ENCODE measurements at regions not wholly inside any gene's neighbourhood (a gene's known extent, or its start where the extent isn't known, plus 50 kb on each side); places are given as distances from the start of the nearest gene placed in this dataset.

- TF ChIP-seq POLR2A (IDR thresholded peaks at IDR 0.05; ENCODE audit: low read depth, low read length) (no peak), CTCF (IDR thresholded peaks at IDR 0.05; ENCODE audit: extremely low read depth in 1 of 2, insufficient read depth in 1 of 2, low read depth in 1 of 2, low read length in 2 of 2) (no peak), EZH2 (IDR thresholded peaks at IDR 0.05; ENCODE audit: borderline replicate concordance, low read depth, low read length, severe bottlenecking) (no peak), MAX (IDR thresholded peaks at IDR 0.05; ENCODE audit: insufficient read depth, insufficient read length) (no peak), POLR2AphosphoS5 (IDR thresholded peaks at IDR 0.05; ENCODE audit: insufficient read depth, low read depth, low read length) (no peak), FOS (IDR thresholded peaks at IDR 0.05; ENCODE audit: borderline replicate concordance, insufficient read depth, low read length) (no peak)
Measured at GRCh38 chr13:86660090-86660489, 860.9 kb upstream of the SLITRK6 start.
